NB4 (cell line): ENCODE measurements at regions not wholly inside any gene's neighbourhood (a gene's known extent, or its start where the extent isn't known, plus 50 kb on each side); places are given as distances from the start of the nearest gene placed in this dataset.

Experiments used
- CTCF ChIP-seq: IDR thresholded peaks from one replicate; pipeline ENCODE4 v1.5.1; 2012; ENCODE audit warnings: low read depth, low read length
- MAX ChIP-seq: IDR thresholded peaks from 2 replicates; pipeline ENCODE4 v1.6.1; 2011; ENCODE audit warnings: low read depth, low read length
- POLR2A ChIP-seq: IDR thresholded peaks from 2 replicates; pipeline ENCODE4 v1.6.1; 2011; ENCODE audit warnings: mild to moderate bottlenecking; ENCODE audit not compliant: insufficient read length; ENCODE audit errors: extremely low read depth

- no peak for TF ChIP-seq CTCF
- TF ChIP-seq POLR2A: no peak
- TF ChIP-seq MAX: no peak
Measured at GRCh38 chr5:82745016-82745415, 332.2 kb downstream of the TMEM167A start.
